Tibial artery (tissue), 4 donors: ENCODE measurements at regions not wholly inside any gene's neighbourhood (a gene's known extent, or its start where the extent isn't known, plus 50 kb on each side); places are given as distances from the start of the nearest gene placed in this dataset.
A peak's percentile ranks its signal among the peaks of the same experiment; 100 is the strongest.
"Not testable (repeated sequence)": the region's sequence is repeated elsewhere in the genome, so short reads cannot be mapped to it uniquely, and the experiment has no call there.

Source experiments
- DNase-seq, 2 donors: peaks; one replicate each; pipeline ENCODE4 v3.0.0-alpha.2; 2019
- H3K27ac ChIP-seq, 2 donors: fragments of 200-600 bp; sonication (generic) in 1 of 2; 1 replicate in 1 of 2; 2 replicates in 1 of 2; pipeline ENCODE4 v1.5.1; 2018 to 2019; ENCODE audit warnings: mild to moderate bottlenecking in 1 of 2
- H3K27me3 ChIP-seq, 2 donors: fragments of 200-600 bp; sonication (generic) in 1 of 2; one replicate each; pipeline versions ENCODE4 v1.5.1 to v1.6.0; 2016 to 2019
- H3K36me3 ChIP-seq, 3 donors: fragments of 200-600 bp; sonication (generic) in 2 of 3; one replicate each; pipeline ENCODE4 v1.5.1; 2016 to 2019; ENCODE audit warnings: mild to moderate bottlenecking in 2 of 3
- H3K4me1 ChIP-seq, 4 donors: fragments of 200-600 bp; sonication (generic) in 2 of 4; 1 replicate in 3 of 4; 2 replicates in 1 of 4; pipeline ENCODE4 v1.5.1; 2016 to 2019
- H3K4me3 ChIP-seq, 2 donors: fragments of 200-600 bp; sonication (generic) in 1 of 2; 1 replicate in 1 of 2; 2 replicates in 1 of 2; pipeline ENCODE4 v1.5.1; 2018 to 2019; ENCODE audit warnings: mild to moderate bottlenecking in 2 of 2
- H3K9me3 ChIP-seq, 3 donors: fragments of 200-600 bp; sonication (generic) in 1 of 3; one replicate each; pipeline ENCODE4 v1.5.1; 2016 to 2019
- intact Hi-C: fragments of 100-400 bp; cut with DNase I; formaldehyde crosslinking; loops from one replicate; pipeline ENCODE4 v1.15.0; 2023; ENCODE audit warnings: low total_unique reads

DNA sequence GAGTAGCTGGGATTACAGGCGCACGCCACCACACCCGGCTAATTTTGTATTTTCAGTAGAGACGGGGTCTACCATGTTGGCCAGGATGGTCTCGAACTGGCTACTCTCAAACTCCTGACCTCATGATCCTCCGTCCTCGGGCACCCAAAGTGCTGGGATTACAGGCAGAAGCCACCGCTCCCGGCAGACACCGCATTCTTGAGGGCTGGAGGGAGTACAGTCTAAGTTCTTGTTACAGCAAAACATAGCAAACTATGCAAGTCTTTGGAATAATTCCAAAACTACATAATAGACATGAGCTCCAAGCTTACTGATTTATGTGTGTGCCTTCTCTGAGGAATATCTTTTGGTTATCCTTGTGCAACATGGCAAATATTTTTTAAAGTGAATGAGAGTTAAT is 299.1 kb upstream of the ZNF658 start:
- H3K9me3 ChIP-seq, H3K4me3 ChIP-seq, H3K27ac ChIP-seq, intact Hi-C loops, H3K4me1 ChIP-seq, H3K36me3 ChIP-seq, H3K27me3 ChIP-seq: not testable (repeated sequence)
- DNase-seq, result peak in 1 of 2 donors; percentile 63

DNA sequence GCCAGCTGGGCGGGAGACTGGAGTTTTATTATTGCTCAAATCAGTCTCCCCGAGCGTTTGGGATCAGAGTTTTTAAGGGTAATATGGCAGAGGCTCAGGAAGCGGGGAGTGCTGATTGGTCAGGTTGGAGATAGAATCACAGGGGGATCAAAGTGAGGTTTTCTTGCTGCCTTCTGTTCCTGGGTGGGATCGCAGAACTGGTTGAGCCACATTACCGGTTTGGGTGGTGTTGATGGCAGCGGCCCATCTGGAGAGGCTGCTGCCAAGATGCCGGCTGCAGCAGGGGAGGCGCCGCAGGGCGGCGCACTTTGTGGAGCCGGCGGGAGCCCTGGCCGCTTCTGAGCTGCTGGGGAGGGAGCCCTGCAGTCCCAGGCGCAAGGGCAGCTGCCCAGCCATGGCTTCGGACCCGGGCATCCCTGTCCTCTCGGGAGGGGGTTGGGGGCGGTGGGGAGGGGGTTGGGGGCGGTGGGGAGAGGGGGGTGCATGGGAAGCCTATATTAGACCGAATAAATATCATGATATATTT is 268.9 kb upstream of the ZNF658 start:
- H3K36me3 ChIP-seq, H3K27ac ChIP-seq, H3K4me1 ChIP-seq, DNase-seq, intact Hi-C loops, H3K27me3 ChIP-seq, H3K9me3 ChIP-seq, H3K4me3 ChIP-seq: not testable (repeated sequence)

DNA sequence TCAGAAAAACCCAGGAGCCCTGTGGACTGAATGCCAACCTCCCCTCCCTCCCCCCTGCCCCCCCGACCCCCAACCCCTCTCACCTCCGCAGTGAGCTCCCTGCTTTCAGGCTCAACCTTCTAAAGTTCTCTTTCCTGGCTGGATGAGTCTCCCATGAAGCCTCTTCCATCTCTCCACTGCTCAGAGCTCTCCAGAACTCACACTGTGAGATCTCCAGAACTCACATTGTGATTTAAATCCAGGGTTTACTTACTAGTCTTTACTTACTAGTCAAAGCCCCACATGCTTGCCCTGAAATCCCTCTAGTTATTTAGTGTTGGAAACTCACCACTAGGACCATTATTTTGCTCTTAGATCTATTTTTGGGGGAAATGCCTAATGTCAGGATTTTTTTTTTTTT is 252.8 kb upstream of the ZNF658 start:
- H3K9me3 ChIP-seq, intact Hi-C loops, H3K36me3 ChIP-seq, DNase-seq, H3K27ac ChIP-seq, H3K4me1 ChIP-seq, H3K27me3 ChIP-seq, H3K4me3 ChIP-seq: not testable (repeated sequence)

DNA sequence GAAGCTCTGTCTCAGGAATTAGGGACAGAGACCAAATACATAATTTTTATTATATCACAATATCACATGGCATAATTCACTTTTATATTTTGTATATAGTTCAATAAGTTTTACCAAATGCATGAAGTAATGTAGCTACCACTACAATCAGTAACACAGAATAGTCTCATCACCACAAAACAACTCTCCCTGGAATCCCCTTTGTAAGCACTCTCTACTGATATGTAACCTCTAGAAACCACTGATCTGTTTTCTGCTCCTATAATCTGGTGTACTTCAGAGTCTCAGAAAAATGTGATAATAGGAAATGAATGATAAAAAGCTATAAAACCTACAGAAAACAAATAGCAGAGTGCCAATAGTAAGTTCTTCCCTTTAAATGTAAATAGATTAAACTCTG is 210.3 kb upstream of the ZNF658 start:
- intact Hi-C loops, H3K9me3 ChIP-seq, H3K4me1 ChIP-seq, H3K4me3 ChIP-seq, H3K27me3 ChIP-seq, H3K36me3 ChIP-seq, DNase-seq, H3K27ac ChIP-seq: not testable (repeated sequence)

DNA sequence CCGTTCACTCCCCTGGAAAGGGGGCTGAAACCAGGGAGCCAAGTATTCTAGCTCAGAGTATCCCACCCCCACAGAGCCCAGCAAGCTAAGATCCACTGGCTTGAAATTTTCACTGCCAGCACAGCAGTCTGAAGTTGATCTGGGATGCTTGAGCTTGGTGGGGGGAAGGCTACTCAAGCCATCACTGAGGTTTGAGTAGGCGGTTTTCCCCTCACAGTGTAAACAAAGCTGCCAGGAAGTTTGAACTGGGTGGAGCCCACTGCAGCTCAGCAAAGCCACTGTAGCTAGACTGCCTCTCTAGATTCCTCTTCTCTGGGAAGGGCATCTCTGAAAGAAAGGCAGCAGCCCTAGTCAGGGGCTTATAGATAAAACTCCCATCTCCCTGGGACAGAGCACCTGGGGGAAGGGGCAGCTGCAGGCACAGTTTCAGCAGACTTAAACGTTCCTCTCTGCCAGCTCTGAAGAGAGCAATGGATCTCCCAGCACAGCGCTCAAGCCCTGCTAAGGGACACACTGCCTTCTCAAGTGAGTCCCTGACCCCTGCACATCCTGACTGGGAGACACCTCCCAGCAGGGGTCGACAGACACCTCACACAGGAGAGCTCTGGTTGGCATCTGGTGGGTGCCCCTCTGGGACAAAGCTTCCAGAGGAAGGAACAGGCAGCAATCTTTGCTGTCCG is 204.8 kb upstream of the ZNF658 start:
- H3K9me3 ChIP-seq, H3K27me3 ChIP-seq, H3K36me3 ChIP-seq, H3K4me3 ChIP-seq, intact Hi-C loops, H3K27ac ChIP-seq, H3K4me1 ChIP-seq, DNase-seq: not testable (repeated sequence)

DNA sequence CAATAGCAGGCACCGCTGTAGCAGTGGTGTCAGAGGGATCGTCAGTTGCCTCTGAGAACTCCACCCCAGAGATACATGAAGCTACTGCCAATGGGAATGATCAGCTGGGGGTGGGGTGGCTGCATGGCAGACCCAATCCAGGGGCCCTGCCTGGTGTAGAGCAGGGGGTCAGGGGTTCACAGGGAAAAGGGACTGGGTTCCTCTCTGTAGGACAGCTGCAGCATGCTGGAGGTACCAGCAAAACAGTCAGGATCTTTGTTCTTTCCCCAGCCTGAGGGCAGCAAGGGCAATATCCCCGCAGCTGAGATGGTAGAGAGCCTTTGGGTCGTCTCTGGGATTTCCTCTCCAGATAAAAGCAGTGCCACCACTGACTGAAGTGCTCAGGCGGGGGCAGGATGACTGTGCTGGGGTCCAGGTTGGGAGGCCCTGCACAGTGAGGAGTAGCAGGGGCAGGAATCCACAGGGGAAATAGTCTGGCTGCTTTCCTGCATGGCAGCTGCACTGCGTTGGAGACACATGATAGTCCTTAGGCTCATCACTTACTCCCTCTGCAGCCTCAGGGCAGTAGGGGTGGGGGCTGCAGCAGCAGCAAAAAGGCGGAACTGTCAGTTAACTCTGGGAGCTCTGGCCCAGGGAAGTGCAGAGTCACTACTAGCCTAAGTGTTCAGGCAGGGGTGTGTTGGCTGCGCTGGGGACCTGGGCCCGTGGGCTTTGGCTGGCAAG is 203.0 kb upstream of the ZNF658 start:
- H3K4me1 ChIP-seq, intact Hi-C loops, H3K9me3 ChIP-seq, H3K36me3 ChIP-seq, H3K4me3 ChIP-seq, H3K27me3 ChIP-seq, DNase-seq, H3K27ac ChIP-seq: not testable (repeated sequence)

DNA sequence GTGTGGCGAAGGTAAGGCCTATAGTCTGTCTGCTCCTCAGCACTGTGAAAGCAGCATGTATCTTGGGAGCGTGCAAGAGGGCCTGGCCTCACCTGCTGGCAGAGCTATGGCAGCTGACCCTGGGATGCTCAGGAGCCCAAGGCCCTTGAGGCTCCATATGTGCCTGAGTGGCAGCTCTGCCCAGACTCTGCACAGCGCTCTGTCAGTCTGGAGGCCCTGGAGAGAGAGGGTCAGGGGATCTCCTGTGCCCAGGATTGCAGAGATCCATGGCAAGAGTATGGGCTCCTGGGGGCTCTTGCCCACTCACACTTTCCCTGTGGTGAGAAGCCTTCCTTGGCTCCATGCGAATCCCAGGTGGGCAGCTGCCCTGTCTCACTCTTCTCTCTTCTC is 202.5 kb upstream of the ZNF658 start:
- DNase-seq, H3K36me3 ChIP-seq, H3K27me3 ChIP-seq, intact Hi-C loops, H3K4me1 ChIP-seq, H3K9me3 ChIP-seq, H3K4me3 ChIP-seq, H3K27ac ChIP-seq: not testable (repeated sequence)

DNA sequence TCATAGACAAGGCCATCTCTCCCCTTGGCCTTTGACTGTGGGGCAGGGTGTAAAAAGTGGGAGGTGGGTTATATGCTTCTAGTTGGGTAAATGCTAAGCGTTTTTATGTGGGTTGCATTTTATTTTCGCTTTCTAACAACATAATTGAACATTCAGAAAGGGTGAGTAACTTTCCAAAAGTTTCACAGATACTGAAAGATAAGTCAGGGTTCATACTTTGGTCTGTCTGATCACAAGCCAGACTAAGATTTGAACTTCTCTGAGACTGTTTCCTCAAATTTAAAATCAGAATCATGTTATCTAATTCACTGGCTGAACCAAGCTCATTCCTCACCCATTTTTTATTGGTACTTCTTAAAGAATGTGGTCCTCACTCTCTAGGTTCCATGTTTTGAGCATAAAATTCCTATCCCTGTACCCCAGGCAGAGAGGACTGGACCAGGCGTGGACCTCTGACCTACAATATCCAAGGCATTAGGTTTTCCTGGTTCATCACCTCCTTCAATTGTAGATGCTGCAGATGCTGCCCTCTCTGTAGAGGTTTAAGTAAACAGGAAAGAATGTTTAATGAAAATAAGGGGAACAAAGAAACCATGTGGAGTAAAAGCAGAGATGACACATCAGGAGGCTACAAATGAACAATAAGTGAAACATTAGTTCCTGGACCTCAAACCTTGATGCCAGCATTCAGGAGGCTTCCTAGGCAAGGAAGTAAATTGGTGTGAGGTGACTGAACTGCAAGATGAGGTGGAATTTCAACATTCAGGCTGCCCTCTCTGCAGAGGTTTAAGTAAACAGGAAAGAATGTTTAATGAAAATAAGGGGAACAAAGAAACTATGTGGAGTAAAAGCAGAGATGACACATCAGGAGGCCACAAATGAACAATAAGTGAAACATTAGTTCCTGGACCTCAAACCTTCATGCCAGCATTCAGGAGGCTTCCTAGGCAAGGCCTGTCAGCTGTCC is 198.8 kb upstream of the ZNF658 start:
- intact Hi-C loops, DNase-seq, H3K27me3 ChIP-seq, H3K36me3 ChIP-seq, H3K4me1 ChIP-seq, H3K9me3 ChIP-seq, H3K27ac ChIP-seq, H3K4me3 ChIP-seq: not testable (repeated sequence)

DNA sequence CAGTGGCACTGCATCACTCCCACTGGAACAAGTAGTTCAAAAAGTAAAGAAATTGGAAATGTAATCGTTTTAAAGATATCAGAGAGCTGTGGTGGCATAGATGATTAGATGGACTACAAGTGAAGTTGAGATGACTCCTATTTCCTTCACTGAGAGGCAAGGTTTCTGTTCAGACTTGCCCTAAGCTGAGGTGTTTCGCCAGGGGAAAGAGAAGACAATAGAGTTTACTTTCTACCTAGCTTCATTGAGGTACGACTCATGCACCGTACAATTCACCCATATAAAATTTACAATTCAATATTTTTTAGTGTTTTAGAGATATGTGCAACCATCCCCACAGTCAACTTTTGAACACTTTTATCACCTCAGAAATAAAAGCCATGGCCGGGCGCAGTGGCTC is 189.0 kb upstream of the ZNF658 start:
- H3K9me3 ChIP-seq, H3K36me3 ChIP-seq, DNase-seq, H3K27me3 ChIP-seq, H3K4me1 ChIP-seq, intact Hi-C loops, H3K27ac ChIP-seq, H3K4me3 ChIP-seq: not testable (repeated sequence)

DNA sequence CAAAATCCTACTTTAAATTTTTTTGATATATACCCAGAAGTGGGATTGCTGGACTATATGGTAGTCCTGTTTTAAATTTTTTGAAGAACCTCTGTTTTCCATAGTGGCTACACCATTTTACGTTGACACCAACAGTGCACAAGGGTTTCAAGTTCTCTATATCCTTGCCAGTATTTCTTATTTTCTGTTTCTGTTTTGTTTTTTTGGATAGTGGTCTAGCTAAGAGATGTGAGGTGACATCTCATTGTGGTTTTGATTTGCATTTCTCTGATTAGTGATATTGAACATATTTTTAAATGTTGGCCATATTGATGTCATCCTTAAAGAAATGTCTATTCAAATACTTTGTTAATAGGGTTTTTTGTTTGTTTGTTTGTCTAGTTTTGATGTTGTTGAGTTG is 187.7 kb upstream of the ZNF658 start:
- H3K4me1 ChIP-seq, H3K4me3 ChIP-seq, H3K27ac ChIP-seq, DNase-seq, H3K9me3 ChIP-seq, intact Hi-C loops, H3K36me3 ChIP-seq, H3K27me3 ChIP-seq: not testable (repeated sequence)

DNA sequence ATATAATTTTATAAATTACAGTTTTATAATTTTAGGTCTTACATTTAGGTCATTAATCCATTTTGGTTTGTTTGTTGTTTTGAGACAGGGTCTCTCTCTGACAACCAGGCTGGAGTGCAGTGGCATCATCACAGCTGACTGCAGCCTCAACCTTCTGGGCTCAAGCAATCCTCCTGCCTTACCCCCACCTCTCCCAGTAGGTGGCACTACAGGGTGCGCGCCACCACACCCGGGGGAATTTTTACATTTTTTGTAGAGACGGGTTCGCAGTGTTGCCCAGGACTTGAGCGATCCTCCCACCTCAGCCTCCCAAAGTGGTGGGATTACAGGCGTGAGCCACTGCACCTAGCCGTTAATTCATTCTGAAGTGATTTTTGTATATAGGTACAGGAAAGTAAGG is 187.0 kb upstream of the ZNF658 start:
- H3K9me3 ChIP-seq, H3K4me1 ChIP-seq, H3K36me3 ChIP-seq, DNase-seq, H3K27ac ChIP-seq, H3K27me3 ChIP-seq, H3K4me3 ChIP-seq, intact Hi-C loops: not testable (repeated sequence)

DNA sequence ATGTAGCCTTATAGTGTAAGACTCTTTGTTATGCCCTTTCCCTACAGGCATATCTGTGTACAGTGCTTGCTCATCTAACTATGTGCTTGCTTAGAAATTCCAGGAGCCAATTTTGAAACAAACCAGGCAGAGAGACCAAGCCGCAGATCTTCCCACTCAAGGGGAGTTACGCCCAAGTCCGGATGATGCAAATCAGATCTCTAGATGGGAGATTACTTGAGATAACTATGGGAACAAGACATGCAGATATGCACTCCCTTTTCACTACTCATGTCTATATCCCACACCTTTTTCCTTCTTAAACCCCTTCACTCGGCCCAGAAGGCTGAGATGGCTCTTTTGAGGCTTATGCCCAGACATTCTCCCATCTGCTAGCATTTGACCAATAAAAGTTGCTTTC is 179.7 kb upstream of the ZNF658 start:
- H3K36me3 ChIP-seq, H3K4me1 ChIP-seq, H3K27me3 ChIP-seq, DNase-seq, intact Hi-C loops, H3K27ac ChIP-seq, H3K9me3 ChIP-seq, H3K4me3 ChIP-seq: not testable (repeated sequence)

DNA sequence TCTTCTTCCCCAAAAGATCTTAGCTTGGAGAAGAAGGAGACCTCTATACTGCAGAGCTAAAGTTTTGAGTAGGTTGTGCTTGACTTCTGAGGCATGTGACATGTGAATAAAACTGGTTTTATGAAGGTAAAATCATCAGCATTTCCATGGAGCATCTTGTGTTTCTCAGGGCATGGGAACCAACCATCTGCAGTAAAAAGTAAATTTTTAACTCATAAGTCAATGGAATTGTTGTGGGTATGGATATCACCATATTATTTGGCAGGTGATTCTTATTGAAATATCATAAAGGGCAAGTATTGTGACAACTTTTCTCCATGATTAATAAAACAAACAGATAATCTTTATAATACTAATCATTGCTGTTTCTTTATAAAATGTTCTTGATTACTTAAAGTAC is 173.0 kb upstream of the ZNF658 start:
- H3K9me3 ChIP-seq, H3K27me3 ChIP-seq, H3K36me3 ChIP-seq, intact Hi-C loops, H3K27ac ChIP-seq, H3K4me3 ChIP-seq, H3K4me1 ChIP-seq, DNase-seq: not testable (repeated sequence)

DNA sequence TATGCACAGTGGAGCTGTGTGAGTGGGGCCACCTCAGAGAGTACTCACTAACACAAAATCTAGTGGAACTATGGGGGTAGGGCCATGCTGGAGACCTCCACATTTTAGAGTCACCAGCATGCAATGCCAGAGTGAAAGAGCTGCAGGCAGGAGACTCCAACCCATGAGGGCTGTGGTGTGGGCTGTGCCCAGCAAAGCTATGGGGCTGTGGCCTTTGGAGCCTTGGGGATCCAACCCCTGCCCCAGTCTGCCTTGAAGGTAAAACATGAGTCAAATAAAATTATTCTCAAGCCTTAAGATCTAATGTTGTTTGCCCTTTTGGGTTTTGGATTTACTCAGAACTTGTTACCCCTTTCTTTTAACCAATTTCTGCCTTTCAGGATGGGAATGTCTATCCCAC is 163.8 kb upstream of the ZNF658 start:
- peak in 1 of 2 donors; percentile 3 for DNase-seq

More for the DNA sequence above, 163.8 kb upstream of the ZNF658 start:
- H3K9me3 ChIP-seq, H3K4me1 ChIP-seq, intact Hi-C loops, H3K27ac ChIP-seq, H3K4me3 ChIP-seq, H3K27me3 ChIP-seq, H3K36me3 ChIP-seq: not testable (repeated sequence)
